LNCAP (cell line): ENCODE measurements at regions not wholly inside any gene's neighbourhood (a gene's known extent, or its start where the extent isn't known, plus 50 kb on each side); places are given as distances from the start of the nearest gene placed in this dataset.

Source experiments
- TF ChIP-seq, protein P1 (sequence below): fragments of 450-650 bp; IDR thresholded peaks from 2 replicates; pipeline ENCODE4 v1.5.1; 2017; ENCODE audit warnings: mild to moderate bottlenecking

DNA sequence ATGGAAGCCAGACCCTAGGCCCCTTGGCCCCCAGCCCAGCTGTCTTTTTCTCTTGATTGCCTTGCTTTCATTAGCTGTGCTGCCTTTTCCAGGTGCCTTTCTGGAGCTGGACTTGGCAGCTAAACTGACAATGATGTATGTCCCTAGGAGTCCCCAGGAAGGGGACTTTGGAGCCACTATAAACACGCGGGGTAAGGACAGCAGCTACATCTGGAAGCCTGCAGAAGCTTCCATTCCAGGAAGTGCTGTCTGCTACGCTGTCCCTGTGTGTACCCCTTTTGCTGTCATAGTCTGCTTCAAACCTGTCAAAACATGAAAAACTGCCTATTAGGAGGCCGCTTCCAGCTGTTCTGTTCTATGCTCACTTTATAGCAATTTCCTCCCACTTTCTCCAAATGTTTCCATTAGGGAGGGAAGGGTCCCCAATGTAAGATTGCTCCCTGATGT lies 153.3 kb upstream of the RAG2 start:
- TF ChIP-seq, protein P1, sequence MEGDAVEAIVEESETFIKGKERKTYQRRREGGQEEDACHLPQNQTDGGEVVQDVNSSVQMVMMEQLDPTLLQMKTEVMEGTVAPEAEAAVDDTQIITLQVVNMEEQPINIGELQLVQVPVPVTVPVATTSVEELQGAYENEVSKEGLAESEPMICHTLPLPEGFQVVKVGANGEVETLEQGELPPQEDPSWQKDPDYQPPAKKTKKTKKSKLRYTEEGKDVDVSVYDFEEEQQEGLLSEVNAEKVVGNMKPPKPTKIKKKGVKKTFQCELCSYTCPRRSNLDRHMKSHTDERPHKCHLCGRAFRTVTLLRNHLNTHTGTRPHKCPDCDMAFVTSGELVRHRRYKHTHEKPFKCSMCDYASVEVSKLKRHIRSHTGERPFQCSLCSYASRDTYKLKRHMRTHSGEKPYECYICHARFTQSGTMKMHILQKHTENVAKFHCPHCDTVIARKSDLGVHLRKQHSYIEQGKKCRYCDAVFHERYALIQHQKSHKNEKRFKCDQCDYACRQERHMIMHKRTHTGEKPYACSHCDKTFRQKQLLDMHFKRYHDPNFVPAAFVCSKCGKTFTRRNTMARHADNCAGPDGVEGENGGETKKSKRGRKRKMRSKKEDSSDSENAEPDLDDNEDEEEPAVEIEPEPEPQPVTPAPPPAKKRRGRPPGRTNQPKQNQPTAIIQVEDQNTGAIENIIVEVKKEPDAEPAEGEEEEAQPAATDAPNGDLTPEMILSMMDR = no peak

DNA sequence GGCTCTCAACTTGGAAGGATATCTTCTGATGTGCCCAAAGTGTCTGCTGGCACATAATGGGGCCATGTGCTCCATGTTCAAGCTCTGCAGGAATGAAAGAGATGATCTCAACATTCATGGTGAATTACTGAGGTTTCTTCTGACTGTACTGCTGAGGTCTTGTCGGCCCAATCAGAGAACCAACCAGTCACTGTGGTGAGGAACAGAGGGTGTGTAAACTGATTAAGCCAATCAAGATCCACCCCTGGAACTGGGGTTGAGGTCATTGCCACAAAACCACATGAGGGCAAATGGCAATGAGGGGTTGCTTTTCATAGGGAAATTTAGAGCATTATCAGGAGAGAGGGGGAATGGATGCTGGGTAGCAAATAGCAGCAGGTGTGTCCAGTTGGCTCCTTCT lies 152.3 kb upstream of the RAG2 start:
- TF ChIP-seq, protein P1 = no peak

DNA sequence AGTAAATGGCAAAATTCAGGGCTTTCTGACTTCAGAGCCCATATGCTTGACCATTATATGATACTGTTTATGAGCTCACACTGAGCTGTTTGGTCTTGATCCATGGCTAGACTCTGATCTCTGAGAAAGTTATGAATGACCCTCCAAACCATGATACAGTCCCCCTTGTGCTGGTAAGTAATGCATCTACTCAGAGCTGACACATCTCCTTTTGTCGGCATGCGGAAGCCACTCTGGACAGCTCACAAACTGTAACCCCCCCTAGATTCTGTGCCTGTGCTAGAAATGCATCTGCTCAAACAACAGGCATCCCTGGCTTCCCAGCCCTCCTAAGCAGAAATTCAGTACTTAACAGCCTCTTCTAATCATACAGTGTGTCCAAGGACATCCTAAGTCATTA lies 150.8 kb upstream of the RAG2 start:
- TF ChIP-seq, protein P1 = no peak

DNA sequence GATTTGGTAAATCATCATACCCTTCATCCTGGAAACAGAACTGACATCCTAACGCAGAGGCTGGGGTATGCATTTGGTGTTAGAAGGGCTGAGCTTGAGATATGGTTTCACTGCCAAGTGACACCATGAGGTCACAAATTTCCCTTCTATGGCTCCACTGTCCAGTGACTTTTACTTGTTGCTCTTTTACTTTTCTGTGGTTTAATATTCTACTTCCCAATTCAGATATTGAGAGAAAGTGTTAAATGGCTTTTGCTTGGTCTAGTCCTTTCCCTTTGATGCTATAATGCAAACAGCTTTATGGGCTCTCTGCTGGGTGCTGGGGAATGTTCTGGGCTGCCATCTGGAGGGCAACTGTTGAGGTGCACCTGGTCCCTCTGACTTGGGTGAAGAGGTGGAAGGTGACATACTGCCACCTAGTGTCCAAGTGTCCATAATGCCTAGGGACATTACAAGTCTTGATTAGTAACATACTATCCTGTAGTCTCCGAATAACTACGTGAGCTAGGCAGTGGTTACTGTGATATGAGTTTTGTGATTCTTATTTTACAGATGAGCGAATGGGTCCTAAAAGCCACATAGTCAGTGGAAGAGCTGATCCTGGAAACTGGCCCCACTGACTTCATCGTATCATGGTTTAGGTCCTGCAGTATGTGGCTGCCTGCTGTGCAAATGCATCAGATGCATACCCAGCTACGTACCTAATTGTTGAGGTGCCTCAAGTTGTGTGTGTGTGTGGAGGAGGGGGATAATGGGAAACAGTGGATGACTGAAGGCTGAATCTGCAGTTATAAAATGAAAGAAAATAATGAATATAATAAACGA lies 149.1 kb upstream of the RAG2 start:
- TF ChIP-seq, protein P1 = peak; percentile 99

DNA sequence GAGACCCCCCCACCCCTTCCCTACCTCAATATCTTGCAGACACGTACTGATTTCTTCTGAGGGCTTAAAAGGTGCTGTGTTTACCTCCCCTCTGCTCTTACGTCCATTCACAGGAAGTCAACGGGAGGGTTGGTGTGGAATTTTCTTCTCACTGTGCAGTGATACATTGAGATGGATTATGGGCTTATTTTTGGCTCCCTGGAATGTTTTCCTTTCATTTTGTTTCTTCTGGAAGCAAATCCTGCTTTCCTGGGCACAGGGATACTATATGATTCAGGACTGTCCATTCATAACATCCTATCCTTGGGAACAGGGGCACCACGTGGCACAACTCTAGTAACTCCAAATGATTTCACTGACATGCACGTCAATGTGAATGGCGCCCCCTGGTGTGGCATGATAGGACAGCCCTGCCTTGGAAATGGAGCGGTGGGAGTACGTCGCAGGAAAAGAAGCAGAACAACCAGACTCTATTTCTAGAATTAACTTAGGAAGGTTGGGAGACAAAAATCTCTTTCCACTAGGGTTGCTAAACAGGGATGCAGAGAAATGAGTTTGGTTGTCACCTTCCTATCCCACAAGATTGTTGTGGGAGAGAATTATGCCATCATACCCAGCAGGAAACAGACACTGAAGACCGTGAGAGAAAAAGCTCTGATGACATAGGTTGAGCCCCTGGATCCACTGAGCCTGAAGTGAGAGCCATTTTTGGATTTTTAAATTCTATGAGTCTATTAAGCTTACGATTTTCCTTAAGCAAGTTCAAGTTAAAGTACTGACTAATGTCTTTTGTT lies 146.5 kb upstream of the RAG2 start:
- TF ChIP-seq, protein P1 = peak; percentile 93

DNA sequence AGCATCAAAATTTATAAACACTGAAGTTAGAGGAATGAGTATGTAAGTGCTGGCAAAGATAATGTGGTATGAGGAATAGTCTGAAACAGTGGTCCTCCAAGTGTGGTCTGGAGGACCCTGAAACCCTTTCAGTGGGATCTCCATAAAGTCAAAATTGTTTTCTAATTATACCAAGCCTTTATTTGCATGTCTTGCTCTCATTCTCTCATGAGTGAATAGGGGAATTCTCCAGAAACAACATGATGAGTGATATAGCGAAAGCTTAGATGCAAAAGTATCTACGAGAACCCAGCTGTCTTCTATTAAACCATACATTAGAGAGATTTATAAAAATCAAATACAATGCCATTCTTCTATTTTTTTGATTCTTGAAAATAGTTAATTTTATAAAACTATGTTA lies 145.0 kb upstream of the RAG2 start:
- TF ChIP-seq, protein P1 = no peak

DNA sequence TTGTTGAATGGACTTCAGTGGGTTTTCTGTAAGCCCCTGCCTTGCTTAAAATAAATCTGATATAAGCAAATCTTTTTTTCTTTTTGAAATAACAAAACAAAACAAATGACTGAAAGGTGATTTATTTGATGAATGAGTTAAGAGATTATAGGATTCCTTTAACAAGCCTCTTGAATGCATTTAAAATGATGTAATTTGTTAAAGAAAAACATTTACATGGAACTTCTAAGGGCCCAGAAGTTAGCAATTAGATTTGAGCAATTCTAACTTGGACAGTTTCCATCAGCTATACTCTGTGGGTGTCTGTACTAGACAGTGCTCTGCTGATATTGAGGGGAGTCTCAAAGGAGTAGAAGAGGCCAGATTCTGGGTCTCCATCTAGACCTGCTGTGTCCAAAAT lies 143.5 kb upstream of the RAG2 start:
- TF ChIP-seq, protein P1 = no peak
